COLO829 (cell line): ENCODE measurements at regions not wholly inside any gene's neighbourhood (a gene's known extent, or its start where the extent isn't known, plus 50 kb on each side); places are given as distances from the start of the nearest gene placed in this dataset.

Source experiments
- DNase-seq: peaks from one replicate; pipeline ENCODE4 v3.0.0; 2012; ENCODE audit warnings: low spot score

GRCh38 chr11:131191606-131192005, 178.8 kb upstream of the NTM start:
- DNase-seq, result no peak

- no peak for DNase-seq
Observed at GRCh38 chr11:131192628-131193027, 177.8 kb upstream of the NTM start.

DNA sequence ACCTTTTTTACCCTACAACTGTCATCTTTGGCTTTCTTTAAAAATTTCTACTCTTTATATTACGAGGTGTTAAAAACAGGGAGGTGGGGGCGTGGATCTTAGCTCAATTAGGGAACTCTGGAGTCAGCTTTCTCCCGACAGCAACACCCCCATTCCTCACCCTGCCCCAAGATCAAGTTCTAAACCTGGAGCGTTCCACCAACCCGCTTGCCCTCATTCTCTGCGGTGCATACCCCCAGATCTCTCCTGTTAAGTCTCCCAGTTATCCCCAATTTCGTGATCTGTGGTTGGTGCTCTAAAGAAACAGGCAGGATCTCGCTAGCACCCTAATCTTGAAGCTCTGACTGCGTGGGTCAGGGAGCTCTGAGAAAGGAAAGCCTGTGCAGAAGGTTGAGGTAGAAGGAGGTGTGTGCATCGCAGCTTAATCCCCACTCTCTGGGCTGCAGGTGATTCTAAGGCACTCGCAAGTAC, 177.3 kb upstream of the NTM start:
- no peak for DNase-seq

DNA sequence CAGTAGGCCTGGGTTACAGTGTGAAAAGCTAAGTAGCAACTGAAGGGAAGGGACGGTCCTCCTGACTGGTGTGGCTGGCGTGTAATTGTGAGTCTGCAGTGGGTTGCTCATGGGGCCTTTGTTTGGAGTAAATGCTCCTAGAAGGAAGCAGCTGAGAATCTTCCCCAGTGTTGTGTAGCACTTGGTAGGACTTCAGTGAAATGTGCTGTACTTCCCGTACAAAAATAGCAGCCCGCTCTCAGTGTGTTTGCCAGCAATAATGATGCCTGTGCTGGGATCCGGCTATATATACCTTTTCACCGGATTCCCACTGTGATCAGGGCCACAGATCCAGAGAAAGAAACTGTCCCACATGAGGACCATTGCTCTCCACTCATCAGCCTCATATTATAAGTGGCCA, 175.7 kb upstream of the NTM start:
- no peak for DNase-seq

- DNase-seq, result no peak
Observed at GRCh38 chr11:131195661-131196517, 174.5 kb upstream of the NTM start.

DNA sequence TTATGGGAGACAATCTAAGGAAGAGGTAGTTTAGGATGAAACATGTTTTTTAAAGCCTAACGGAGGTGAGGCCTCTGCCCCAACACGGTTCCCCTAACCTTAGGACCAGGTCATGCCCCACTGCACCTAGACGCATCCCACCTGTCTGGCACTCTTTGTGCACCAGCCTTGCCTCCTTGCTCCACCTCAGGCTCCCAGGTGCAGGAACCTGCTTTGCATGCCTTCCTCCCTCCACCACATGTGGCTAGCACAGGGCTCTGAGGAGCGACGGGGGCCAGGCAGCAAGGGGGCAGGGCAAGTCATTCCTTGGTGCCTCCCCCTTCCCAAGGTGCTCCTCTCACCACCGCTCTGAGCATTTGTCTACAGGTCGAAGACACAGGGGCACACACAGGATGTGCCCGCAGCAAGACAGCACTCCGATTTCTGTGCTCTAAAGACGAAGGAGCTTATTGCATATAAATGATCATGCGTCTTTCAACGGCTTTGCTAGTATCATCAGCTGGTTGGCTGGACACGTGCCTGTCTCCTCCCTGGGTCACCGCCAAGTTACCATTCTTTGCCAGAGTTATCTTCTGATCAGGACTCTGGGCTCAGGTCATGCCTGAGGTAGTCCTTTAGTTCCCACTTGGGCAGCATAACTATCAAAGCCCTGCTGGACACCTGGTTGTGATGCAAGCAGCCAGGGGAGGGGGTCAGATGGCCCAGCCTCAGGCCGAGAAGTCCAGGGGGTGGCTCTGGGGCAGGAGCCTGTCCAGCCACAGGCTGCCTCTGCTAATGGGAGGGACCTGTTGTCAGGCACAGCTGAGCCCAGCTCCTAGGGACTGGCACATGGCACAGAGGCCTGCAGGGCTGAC, 172.0 kb upstream of the NTM start:
- DNase-seq, result no peak

- DNase-seq, result no peak
Observed at GRCh38 chr11:131199015-131199280, 171.5 kb upstream of the NTM start.

DNA sequence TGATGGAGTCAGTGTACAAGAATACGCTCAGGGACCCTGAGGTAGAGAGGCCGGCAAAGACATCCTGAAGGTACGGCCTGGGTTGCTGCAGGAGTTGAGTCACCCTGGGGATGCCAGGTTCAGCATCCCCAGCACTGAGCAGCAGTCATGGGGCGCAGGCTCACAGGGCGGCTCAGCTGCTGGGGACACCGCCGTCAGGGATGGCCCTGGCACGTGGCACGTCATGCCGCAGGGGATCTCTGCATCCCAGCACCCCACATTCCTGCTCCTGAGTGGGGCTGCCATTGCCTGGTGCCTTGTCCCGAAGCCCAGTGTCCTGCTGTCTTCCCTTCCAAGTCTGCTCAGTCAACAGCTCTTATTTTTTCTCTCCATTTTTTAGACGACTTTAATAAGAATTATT, 168.7 kb upstream of the NTM start:
- no peak for DNase-seq

GRCh38 chr11:131203040-131203439, 167.4 kb upstream of the NTM start:
- DNase-seq, result no peak

GRCh38 chr11:131204282-131204681, 166.1 kb upstream of the NTM start:
- no peak for DNase-seq

GRCh38 chr11:131204765-131205380, 165.5 kb upstream of the NTM start:
- no peak for DNase-seq

GRCh38 chr11:131206671-131207070, 163.7 kb upstream of the NTM start:
- DNase-seq, result no peak

- DNase-seq, result no peak
Observed at GRCh38 chr11:131207901-131208300, 162.5 kb upstream of the NTM start.

DNA sequence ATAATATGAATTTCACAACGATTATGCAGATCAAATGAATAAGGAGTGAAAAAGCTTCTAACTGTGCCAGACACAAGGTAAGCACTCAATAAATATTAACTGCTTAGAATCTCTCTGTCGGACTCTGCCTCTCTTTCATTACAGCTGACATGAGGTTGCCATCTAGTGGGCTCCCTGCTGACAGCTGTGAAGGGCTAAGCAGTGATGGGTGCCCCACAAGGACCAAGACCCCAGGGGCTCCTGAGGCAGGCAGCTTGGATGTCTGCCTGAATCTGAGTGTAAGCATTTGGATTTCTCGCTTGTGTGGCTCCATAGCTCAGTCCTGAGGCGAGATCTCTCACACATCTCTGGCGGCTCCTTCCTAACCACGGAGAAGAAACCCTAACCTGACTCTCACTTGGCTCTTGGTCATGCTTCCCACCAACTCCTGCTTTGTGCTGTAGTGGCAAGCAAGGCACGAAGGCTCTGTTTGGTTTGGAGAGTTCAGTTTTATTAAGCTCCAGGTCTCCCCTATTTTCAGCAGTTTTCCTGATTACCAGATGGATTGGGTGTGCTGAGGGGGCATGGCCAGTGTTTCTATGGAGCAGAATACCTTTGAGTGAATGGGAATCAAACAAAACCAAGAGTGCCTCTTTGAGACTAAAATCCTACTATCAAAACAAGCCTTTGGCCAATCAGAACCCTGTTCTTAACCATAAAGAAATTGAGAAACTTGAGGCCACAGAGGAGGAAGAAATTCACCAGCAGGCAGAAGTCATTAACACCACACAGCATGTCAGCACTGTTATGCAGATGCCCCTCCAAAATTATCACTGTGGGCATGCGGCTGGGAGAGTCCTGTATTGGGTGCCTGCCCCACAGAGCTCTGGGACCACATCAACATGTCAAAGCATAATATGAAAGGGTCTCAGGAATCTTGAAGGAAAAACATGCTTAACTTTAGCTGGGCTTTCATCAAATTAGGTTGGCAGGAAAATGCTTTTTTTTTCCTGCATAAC, 152.8 kb upstream of the NTM start:
- no peak for DNase-seq

- DNase-seq, result no peak
Observed at GRCh38 chr11:131218542-131218941, 151.9 kb upstream of the NTM start.

DNA sequence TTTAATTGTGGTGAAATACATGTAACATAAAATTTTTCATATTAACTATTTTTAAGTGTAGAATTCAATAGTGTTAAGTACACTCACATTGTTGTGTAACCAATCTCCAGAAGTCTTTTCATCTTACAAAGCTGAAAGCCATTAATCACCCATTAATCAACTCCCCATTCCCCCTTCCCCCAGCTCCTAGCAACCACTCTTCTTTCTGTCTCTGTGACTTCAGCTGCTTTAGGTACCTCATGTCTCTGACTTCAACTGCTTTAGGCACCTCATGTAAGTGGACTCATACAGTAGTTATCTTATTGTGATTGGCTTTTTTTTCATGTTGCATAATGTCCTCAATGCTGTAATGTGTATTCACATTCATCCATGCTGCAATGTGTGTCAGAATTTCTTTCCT, 150.8 kb upstream of the NTM start:
- no peak for DNase-seq

GRCh38 chr11:131223198-131223991, 147.0 kb upstream of the NTM start:
- no peak for DNase-seq

- DNase-seq, result no peak
Observed at GRCh38 chr11:131228378-131228777, 142.0 kb upstream of the NTM start.

- DNase-seq, result no peak
Observed at GRCh38 chr11:131229221-131229620, 141.2 kb upstream of the NTM start.

GRCh38 chr11:131231317-131231940, 139.0 kb upstream of the NTM start:
- DNase-seq, result no peak
